GM18907 (cell line): ENCODE measurements at regions not wholly inside any gene's neighbourhood (a gene's known extent, or its start where the extent isn't known, plus 50 kb on each side); places are given as distances from the start of the nearest gene placed in this dataset.

Experiments used
- ATAC-seq: cut with Tn5 transposase; IDR thresholded peaks from one replicate; pipeline ENCODE4 v1.9.1; 2021; ENCODE audit warnings: mild to moderate bottlenecking, moderate library complexity; ENCODE audit not compliant: unreplicated experiment

DNA sequence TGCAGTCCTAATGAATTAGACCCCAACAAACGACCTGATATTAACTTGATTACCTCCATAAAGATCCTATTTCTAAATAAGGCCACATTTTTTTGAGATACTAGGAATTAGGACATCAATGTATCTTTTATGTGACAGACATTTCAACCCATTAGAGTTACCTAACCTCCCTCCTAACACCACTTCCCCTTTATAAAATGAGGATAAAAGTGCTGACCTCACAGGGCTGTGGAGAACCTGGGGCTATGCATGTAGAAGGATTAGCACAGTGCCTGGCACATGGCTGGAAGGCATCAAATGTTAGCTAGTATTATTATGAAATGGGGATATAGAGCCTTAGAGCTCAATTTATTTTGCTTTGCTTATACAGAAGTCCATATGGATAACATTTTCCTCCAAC is 53.5 kb upstream of the LRRN1 start:
- ATAC-seq = no peak

DNA sequence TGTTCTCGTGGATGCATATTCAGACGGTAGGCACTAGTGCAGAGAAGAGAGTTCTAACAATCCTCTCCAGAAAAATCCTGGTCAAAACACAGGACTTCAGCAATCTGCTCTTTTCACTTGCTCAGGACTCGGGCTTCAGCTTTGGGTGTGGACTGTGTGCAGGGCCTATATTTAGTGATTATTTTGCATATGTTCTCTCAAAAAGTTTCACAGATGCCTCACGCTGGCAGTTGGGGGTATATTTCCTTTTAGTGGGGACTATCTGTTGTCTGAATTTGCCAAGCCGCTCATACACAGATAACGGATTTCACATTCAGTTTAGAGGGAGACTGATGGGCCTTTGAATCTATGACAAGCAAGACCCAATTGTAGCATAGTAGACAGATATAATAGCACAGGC is 54.4 kb upstream of the LRRN1 start:
- no peak for ATAC-seq

DNA sequence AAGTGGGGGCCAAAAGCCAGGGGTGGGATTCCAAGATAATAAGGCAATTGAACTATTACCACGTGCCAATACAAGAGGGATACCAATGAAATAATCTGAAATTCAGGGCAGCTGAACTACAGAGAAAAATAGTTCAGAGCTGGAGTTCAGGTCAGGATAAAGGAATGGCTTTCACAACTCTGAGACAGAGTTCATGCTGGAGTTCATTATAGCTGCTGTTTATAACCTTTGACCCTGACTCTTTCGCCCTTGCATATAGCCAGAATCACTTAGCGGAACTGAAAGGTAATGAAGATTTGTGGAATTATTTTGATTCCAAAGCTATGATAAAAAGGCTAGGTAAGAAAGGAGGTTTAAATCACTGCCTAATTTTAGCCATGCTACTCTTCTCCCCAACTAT is 55.5 kb upstream of the LRRN1 start:
- ATAC-seq = no peak

DNA sequence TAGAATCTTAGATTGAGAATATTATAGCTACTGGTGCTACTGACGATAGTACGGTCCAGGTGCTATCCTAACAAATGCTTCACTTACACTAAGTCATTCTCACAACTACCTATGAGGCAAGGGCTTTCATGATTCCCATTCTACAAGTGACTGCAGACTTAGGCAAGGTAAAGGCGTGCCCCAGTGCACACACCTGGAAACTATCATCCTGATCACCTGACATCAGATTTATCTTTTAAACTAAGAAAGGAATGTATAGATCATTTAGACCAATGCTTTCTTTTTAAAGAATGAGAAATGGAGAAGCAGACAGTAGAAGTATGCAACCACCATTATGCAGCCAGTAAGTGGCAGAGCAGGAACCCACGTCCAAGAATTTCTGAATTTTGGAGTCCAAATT is 59.2 kb upstream of the LRRN1 start:
- ATAC-seq = no peak

DNA sequence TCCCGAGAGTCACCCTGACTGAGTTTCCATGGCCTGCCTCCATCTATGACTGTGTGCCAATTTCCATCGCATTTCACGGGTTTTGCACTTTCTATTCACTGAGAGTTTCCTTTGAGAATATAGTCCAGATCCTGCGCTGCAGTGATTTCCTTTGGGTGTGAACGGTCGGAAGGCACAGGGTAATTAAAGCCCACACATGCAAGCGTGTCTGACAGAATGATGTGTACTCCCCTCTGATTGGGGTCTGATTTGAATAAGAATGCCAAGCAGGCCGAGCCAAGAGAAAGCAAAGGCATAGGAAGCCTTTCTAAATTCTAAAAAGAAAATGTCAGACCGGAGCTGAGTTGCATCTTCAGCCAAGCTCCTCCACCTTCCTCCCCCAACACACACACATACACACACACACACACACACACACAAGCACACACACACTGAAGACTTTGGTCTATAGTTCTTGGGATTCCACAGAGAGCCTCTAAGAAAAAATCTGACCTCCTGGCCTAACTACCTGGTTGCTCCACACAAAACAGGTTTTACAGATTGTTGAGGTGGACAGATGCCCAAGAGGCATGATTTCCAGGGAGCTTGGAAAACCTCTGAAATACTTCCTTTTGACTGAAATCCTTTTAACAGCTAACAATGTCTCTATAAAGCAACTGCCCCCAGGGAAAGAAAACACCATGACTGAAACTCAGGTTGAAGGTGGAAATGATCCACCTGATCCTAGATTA is 59.7 kb upstream of the LRRN1 start:
- no peak for ATAC-seq

DNA sequence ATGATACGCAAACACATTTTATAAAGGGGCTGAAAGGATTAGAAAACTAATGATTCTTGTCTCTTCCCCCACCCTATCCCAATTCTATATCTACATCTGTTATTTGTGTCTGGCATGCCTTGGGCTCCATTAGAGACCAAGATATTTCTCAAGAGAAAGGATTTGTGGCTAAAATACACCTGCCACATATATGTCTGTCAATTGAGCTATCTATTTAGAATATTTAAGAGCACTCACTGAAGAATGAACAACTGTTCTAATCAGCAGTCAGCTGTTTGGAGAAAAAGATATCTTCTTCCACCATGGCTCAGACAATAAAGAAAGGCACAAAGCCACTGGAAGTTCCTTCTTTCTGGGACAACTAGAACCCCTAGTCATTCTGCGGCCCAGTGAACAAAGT is 61.7 kb upstream of the LRRN1 start:
- ATAC-seq = no peak

DNA sequence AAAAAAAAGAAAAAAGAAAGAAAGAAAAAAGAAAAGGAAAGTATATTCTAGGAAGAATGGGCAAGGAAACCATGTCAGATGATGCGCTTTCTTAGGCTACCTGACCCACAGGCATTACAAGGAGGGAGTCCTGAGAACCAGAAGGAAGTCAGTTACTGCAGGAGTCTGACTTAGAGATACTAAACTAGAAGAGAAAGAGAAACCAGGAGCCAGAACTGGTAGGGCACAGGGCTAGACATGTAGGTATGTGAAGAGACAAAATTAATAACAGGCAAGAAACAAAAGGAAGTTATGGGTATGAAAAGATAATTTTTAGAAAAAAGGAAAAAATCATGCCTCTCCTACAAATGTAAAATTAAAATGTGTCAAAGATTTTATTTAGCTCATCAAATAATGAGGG is 63.3 kb upstream of the LRRN1 start:
- ATAC-seq = no peak

DNA sequence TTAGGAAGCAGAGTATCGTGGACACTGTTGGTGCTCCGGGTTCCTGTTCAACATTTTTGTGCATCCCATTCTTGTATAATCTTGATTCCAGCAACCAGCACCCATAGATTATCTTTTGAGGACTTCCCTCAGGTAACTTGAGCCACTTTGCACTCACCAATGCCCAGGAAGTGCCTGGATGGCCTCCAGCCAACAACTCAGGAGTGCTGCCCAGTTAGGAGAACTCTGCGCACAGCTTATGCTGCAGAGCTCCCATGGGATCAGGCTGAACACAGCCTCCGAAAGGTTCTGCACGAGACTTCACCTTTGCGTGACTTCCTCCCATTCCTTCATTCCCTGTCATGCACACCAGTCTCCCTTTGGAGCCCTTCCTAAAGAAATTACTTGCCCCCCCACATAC is 64.3 kb upstream of the LRRN1 start:
- no peak for ATAC-seq

DNA sequence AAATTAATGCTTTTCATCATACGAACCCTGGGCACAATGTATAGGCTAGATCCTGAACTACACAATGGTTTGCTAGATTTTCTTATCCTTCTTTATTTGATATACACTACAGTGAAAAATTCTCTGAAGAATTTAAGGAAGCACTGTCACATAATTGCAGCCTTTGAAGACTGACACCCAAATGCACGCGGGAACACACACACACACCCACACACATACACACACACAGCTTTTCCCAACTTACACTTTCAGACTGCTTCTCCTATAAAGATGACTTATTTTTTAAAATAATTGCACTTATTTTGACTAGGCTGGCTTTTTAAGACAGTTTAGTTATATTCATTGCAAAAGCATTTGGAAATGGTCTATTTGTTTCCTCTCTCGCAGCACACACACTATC is 70.0 kb upstream of the LRRN1 start:
- ATAC-seq = no peak

DNA sequence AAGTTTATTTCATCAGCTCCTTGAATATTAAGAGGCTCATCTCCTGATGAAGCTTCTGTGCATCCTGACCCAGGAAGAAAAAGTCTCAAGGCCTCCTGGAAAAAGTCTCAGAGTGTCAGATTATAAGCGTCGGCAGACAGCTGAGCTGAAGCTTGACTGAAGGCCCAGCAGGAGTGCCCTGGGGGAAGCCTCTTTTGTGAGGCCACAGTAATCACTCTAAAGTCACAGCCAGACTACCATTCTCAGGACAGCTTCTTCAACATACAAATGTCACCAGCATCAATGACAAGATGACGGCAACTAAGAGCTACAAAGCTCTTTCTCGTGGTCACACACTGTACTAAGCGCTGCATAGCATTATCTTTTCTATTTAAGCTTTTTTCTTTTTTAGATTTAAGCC is 72.7 kb upstream of the LRRN1 start:
- ATAC-seq = no peak

DNA sequence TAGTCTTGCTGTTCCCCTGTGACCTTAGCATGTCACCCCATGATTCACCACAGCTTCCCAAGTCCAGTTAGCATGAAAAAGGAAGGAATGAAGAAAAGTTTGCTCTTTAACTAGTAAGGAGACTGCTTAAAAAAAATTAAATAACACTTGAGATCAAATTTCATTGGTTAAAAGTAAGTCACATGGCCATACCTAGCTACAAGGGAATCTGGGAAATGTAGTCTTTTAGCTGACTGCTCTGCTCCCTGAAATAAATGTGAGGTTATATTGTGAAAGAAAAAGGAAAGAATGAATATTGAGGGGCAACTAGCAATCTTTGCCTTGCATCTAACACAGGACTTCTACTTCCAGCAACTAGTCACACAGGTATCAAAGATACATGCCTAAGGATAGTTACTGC is 84.7 kb upstream of the LRRN1 start:
- ATAC-seq = no peak

DNA sequence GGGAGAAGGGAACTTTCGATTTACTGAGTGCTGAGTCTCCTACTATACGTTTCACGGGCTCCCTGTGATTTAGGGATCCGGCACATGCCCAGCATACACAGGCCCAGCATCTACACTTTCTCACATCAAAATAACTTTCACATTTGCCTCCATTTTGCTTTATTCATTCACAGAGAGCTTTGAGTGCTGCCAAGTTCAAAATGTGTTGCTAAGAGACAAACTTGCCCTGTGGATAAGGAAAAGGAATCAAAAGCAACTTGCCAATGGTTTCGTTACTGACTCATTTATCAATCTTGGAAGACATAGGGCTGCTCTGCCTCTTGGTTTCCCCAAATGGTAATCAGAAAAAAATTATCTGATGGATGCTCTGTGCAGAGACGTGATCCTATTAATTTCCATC is 86.3 kb upstream of the LRRN1 start:
- no peak for ATAC-seq

DNA sequence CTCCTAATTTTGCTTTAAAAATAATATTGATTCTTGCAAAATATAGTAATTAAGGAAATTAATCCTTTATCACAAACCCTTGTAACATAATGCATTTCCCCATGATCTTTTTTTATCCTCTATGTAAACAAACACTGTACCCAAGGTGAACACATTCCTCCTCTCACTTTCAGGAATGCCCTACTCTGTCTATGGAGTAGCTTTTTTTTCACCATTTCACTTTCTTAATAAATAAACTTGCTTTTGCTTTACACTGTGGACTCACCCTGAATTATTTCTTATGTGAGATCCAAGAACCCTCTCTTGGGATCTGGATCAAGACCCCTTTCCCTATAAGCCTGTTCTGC is 90.5 kb upstream of the LRRN1 start:
- ATAC-seq = no peak

DNA sequence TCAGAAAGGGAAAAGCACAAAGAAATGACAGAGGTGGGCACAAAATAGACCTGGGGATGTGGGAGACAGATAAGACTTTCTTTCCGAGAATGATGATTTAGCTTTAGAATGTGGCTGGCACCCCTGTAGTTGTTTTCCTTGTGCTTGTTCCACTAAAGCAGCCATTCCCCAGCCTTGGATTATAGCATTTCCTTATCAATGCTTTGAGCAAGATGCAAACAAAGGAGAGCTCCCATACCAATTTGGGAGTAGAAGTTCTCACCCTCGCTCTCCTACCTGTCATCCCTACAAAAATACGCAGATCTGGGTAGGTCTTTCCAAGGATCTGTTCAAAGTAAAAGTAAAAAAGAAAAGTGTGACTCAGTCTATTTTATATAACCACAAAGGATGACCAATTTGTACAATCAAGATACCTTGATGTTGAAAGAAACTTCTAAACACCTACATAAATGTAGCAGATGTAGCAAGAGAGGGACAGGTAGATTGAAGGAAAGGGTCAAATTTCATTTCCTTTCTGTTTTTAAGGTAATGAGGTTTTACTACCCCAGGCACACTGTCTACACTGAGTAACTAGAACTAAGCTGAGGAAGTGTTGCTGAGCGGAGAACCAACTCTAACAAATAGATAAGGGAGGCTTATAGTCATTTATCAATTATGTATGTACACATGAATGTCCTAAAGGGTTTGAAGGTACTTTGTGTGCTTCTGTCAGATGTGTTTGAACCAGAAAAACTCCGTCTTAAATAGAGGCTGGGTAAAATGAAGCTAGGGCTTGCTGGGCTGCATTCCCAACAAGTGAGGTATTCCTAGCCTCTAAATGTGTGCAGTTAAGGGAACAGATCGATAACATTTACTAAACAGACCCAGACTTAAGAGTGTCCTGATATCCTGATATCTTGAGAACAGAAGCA is 91.1 kb upstream of the LRRN1 start:
- ATAC-seq = no peak

DNA sequence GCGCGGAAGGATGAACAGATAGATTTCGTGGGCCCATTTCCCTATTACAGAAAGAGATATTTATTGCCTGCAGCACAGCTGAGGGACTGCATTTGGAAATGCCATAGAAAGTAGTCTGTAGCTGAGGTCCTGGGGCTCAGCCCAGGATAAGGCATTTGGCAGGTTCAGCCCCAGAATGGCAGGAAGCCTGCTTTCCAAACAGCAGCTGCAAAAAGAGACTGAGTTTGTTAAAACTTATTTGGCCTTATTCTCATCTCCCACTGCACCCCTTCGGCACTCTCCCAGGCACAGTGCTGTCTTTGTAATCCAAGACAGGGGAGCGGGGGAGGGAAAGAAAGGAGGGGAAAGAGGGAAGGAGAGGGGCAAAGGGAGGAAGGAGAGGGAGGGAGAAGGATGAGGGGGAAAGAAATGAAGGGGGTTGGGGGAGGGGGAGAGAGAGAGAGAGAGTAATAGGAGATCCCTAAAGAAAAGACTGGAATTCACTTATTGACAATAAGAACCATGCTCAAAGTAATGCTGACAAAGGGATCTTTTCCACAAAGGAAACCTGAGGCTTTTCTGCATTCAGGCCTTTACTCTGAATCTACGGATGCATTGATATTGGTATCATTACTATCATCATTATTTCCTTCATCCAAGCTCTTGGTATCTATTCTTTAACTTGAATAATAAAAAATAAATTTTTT is 94.0 kb upstream of the LRRN1 start:
- ATAC-seq = no peak

DNA sequence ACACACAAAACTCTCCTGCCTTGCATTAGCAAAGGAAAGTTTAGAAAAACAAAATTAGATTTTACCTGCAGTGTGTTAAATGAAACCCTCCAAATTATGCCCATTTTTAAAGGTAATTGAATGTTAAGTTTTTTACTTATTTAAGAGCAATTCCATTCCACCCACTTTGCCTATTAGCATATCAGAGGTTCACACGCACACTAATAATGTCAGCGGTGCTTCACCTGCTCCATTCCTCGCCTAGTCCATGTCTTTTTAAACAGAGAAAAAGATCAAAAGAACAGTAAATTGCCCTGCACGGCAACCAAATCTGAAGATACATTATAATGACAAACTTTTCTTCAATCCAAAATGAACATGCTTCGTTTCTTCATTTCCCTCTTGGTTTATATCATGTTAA is 97.3 kb upstream of the LRRN1 start:
- ATAC-seq = no peak

DNA sequence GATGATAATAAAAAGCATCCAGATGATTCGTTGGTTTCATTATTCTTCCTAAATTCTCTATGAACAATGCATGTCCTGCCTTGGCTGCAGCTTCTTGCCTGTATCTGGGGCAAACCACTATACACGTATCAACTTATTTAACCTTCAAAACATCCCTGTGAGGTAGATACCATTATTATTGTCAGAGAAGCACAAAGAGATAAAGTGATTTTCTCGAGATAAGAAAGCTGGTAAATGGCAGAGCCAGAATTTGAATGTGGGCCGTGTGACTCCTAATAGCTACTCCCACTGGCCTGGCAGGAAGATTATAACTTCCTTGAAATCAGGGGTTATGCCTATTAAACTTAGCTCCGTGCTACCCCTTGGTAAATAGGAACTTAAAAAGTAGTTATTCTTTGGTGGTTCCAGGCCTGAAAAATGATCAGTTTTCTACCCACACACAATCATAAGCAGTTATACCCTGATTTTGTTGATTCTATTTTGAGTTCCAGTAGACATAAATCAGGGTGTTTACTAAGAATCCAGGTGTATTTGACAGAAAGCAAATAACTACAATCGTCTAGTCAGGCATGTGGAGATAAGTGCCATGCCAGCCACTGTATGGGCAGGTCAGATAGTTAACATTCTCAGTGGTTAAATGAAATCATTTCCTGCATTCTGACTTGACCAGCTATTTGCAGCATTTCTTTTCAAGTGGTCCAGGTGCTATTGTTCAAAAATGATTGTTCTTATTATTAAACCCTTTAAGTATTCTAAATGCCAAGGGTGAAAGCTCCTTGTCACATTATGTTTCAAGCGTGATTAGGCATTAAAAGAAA is 99.2 kb upstream of the LRRN1 start:
- ATAC-seq = no peak

DNA sequence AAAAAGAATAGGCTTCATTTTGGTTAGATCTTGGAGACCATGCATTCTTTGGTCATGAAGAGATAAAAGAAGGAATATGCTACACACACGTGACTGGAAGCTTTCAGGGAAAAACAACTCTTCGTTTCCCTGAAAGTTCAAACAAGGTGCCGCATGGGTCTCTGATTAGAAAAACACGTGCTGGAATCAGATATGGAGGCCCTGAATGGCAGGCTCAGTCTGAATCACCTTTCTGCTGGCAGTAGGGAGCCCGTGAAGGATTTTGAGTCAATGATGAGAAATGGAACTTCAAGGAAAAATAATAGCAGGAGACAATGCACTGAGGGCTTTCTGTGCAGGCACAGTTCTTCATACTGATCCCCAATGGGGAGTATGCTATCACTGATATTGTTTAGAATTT is 99.8 kb upstream of the LRRN1 start:
- no peak for ATAC-seq

DNA sequence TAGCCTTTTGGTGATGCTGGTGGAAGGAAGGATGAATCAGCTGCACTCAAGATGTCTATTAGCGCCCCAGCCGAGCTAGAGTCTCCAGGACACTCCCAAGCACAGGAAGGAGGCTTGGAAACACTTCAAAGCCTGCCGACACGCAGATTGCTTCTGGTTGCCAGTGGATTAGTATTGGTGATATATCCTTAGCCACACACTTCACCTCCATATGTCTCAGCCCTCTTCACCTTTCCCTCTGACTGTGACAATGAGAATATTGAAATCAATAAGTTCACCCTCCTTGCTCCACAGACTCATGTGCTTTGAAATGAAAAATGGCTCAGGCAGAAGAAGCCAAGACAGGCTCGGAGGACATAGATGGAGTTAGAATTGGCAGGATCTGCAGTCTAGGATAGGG is 102.9 kb upstream of the LRRN1 start:
- no peak for ATAC-seq

DNA sequence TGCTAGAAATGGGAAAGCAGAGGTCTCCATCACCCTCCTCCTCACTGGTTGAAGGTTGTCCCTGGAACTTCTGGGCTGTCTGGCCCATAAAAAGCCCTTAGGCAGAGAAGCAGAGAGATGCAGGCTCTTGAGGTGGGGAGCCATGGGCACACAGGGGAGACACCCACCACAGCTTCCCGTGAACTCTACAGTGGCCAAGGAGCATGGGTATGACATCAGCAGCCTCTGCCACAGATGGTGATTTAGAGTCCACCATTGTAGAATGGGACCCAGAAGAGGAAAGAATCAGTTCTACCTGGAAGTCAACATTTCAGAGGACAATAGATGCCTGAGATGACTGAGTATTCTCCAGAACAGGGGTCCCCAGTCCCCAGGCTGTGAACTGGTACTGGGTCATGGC is 105.6 kb upstream of the LRRN1 start:
- no peak for ATAC-seq
